PFSK-1 (cell line): ENCODE measurements at regions not wholly inside any gene's neighbourhood (a gene's known extent, or its start where the extent isn't known, plus 50 kb on each side); places are given as distances from the start of the nearest gene placed in this dataset.

Source experiments
- POLR2AphosphoS5 ChIP-seq: IDR thresholded peaks from 2 replicates; pipeline ENCODE4 v1.6.1; 2012; ENCODE audit warnings: low read depth, mild to moderate bottlenecking, control low read depth, low read length, moderate library complexity
- TAF1 ChIP-seq: IDR thresholded peaks from 2 replicates; pipeline ENCODE4 v1.6.1; 2012; ENCODE audit warnings: low read length, control low read depth, borderline replicate concordance; ENCODE audit not compliant: insufficient read depth
- TF ChIP-seq, protein P1 (sequence below), 2 experiments: IDR thresholded peaks; 2 replicates each; pipeline versions ENCODE4 v1.6.1 to v1.8.0; 2011 to 2012; ENCODE audit warnings: low read depth in 2 of 2, low read length in 2 of 2, control low read depth in 1 of 2, inconsistent platforms in 1 of 2, mild to moderate bottlenecking in 1 of 2, moderate library complexity in 1 of 2; ENCODE audit not compliant: insufficient read depth in 1 of 2

DNA sequence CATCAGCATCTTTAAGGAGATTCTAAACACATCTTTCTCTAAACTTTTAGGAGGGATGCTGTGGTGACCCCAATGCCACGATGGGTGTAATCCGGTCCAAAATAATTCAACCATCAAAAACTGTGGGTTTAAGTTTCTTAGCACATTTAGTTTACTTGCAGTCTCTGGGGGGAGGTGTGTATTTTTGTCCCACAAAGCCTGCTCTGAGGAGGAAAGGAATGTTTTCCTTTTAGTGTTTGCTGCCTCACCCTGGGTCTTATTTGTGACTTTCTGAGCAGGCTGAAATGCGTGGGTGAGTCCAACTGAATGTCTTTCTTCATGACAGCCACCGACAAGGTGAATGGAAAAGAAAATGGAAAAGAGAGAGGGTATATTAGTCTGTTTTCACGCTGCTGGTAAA is 1324.7 kb downstream of the AACS start:
- TF ChIP-seq TAF1 (no peak), POLR2AphosphoS5 (no peak)
- TF ChIP-seq, protein P1, sequence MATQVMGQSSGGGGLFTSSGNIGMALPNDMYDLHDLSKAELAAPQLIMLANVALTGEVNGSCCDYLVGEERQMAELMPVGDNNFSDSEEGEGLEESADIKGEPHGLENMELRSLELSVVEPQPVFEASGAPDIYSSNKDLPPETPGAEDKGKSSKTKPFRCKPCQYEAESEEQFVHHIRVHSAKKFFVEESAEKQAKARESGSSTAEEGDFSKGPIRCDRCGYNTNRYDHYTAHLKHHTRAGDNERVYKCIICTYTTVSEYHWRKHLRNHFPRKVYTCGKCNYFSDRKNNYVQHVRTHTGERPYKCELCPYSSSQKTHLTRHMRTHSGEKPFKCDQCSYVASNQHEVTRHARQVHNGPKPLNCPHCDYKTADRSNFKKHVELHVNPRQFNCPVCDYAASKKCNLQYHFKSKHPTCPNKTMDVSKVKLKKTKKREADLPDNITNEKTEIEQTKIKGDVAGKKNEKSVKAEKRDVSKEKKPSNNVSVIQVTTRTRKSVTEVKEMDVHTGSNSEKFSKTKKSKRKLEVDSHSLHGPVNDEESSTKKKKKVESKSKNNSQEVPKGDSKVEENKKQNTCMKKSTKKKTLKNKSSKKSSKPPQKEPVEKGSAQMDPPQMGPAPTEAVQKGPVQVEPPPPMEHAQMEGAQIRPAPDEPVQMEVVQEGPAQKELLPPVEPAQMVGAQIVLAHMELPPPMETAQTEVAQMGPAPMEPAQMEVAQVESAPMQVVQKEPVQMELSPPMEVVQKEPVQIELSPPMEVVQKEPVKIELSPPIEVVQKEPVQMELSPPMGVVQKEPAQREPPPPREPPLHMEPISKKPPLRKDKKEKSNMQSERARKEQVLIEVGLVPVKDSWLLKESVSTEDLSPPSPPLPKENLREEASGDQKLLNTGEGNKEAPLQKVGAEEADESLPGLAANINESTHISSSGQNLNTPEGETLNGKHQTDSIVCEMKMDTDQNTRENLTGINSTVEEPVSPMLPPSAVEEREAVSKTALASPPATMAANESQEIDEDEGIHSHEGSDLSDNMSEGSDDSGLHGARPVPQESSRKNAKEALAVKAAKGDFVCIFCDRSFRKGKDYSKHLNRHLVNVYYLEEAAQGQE (IDR thresholded peaks at IDR 0.05; ENCODE audit: insufficient read depth in 1 of 2, low read depth in 2 of 2, low read length in 2 of 2): no peak
